IMR-90 (cell line): ENCODE measurements at regions not wholly inside any gene's neighbourhood (a gene's known extent, or its start where the extent isn't known, plus 50 kb on each side); places are given as distances from the start of the nearest gene placed in this dataset.

ENCODE experiments used
- ATAC-seq: fragments of 200-7000 bp; cut with Tn5 transposase; 2 replicates; pipeline ENCODE4 v1.9.1; 2020; ENCODE audit warnings: low read depth, mild to moderate bottlenecking, moderate library complexity
- BruUV-seq: library from RNA; stranded (reverse); fragments of 400-500 nt; replicated peaks from 2 replicates; lab custom pipeline; 2021; lab: Mats Ljungman, UMichigan
- CTCF ChIA-PET: fragments of 300-600 bp; formaldehyde crosslinking; extraction: SDS; loops from one replicate; lab custom pipeline; 2021; ENCODE audit warnings: antibody characterized with exemption; lab: Yijun Ruan, JAX
- POLR2A ChIA-PET: fragments of 300-600 bp; sonication (Branson Sonifier 250); formaldehyde crosslinking; loops from one replicate; lab custom pipeline; 2022; ENCODE audit warnings: antibody characterized with exemption; ENCODE audit not compliant: unreplicated experiment; lab: Charles Lee
- DNase-seq: peaks from one replicate; pipeline ENCODE4 v3.0.0; 2013
- H2AFZ ChIP-seq: replicated peaks from 2 replicates; pipeline ENCODE3; 2013; ENCODE audit warnings: low read length, mild to moderate bottlenecking; ENCODE audit not compliant: poor library complexity
- H2AK5ac ChIP-seq: 2 replicates; pipeline ENCODE4 v1.6.1; 2013; ENCODE audit warnings: low read depth, low read length, inconsistent platforms
- H2AK9ac ChIP-seq: replicated peaks from 2 replicates; pipeline ENCODE3; 2013; ENCODE audit warnings: mild to moderate bottlenecking, low read depth, low read length, moderate library complexity; ENCODE audit not compliant: poor library complexity
- H2BK120ac ChIP-seq: 2 replicates; pipeline ENCODE4 v1.6.1; 2013; ENCODE audit warnings: low read depth, low read length, inconsistent platforms
- H2BK15ac ChIP-seq: 3 replicates; pipeline ENCODE4 v1.6.1; 2013; ENCODE audit warnings: low read depth, low read length, inconsistent platforms
- H2BK20ac ChIP-seq: 2 replicates; pipeline ENCODE4 v1.6.1; 2013; ENCODE audit warnings: low read depth, mild to moderate bottlenecking, inconsistent platforms, low read length, moderate library complexity
- H2BK5ac ChIP-seq: 2 replicates; pipeline ENCODE4 v1.6.1; 2013; ENCODE audit warnings: mild to moderate bottlenecking, low read depth, low read length, inconsistent platforms; ENCODE audit not compliant: poor library complexity, severe bottlenecking
- H3K14ac ChIP-seq: replicated peaks from 2 replicates; pipeline ENCODE4 v1.6.1; 2013; ENCODE audit warnings: low read depth, low read length, inconsistent platforms
- H3K18ac ChIP-seq: 2 replicates; pipeline ENCODE4 v1.6.1; 2013; ENCODE audit warnings: low read depth, low read length, control low read depth
- H3K23ac ChIP-seq: 2 replicates; pipeline ENCODE4 v1.6.1; 2013; ENCODE audit warnings: low read depth, low read length, inconsistent platforms
- H3K27ac ChIP-seq: 2 replicates; pipeline ENCODE4 v1.5.1; 2013; ENCODE audit warnings: mild to moderate bottlenecking, control low read depth, low read length; ENCODE audit not compliant: insufficient read depth
- H3K27me3 ChIP-seq: 2 replicates; pipeline ENCODE4 v1.6.1; 2013; ENCODE audit warnings: low read length; ENCODE audit not compliant: control insufficient read depth, insufficient read depth
- H3K36me3 ChIP-seq: 2 replicates; pipeline ENCODE4 v1.6.1; 2013; ENCODE audit warnings: low read length, mixed read lengths; ENCODE audit not compliant: control insufficient read depth, insufficient read depth
- H3K4ac ChIP-seq: 2 replicates; pipeline ENCODE4 v1.6.1; 2013; ENCODE audit warnings: low read depth, low read length, inconsistent platforms
- H3K4me1 ChIP-seq: 2 replicates; pipeline ENCODE4 v1.6.1; 2013; ENCODE audit warnings: low read length, mixed read lengths; ENCODE audit not compliant: control insufficient read depth, insufficient read depth
- H3K4me2 ChIP-seq: 2 replicates; pipeline ENCODE4 v1.6.1; 2013; ENCODE audit warnings: low read depth, mild to moderate bottlenecking, control low read depth, low read length, moderate library complexity
- H3K4me3 ChIP-seq: 2 replicates; pipeline ENCODE4 v1.5.1; 2013; ENCODE audit warnings: low read depth, mild to moderate bottlenecking, control low read depth, low read length, moderate library complexity; ENCODE audit not compliant: insufficient read depth
- H3K56ac ChIP-seq: 2 replicates; pipeline ENCODE4 v1.6.1; 2013; ENCODE audit warnings: low read length, inconsistent platforms; ENCODE audit not compliant: insufficient read depth; ENCODE audit errors: extremely low read depth
- H3K79me1 ChIP-seq, 2 experiments: 2 replicates each; pipeline ENCODE4 v1.6.1; 2013; ENCODE audit warnings: low read length in 2 of 2, inconsistent platforms in 1 of 2, low read depth in 1 of 2
- H3K9ac ChIP-seq: 2 replicates; pipeline ENCODE4 v1.6.1; 2013; ENCODE audit warnings: low read depth, low read length, control low read depth
- H3K9me1 ChIP-seq: 2 replicates; pipeline ENCODE4 v1.6.1; 2013; ENCODE audit warnings: low read length, inconsistent platforms; ENCODE audit not compliant: insufficient read depth
- H3K9me3 ChIP-seq: 2 replicates; pipeline ENCODE4 v1.6.1; 2013; ENCODE audit warnings: low read length; ENCODE audit not compliant: control insufficient read depth, insufficient read depth
- H4K20me1 ChIP-seq: 2 replicates; pipeline ENCODE4 v1.6.1; 2013; ENCODE audit warnings: low read length, inconsistent platforms; ENCODE audit not compliant: insufficient read depth
- H4K5ac ChIP-seq: 2 replicates; pipeline ENCODE4 v1.6.1; 2013; ENCODE audit warnings: mild to moderate bottlenecking, low read depth, low read length, control low read depth
- H4K8ac ChIP-seq, 2 experiments: 2 replicates each; pipeline ENCODE4 v1.6.1; 2013; ENCODE audit warnings: low read depth in 2 of 2, low read length in 2 of 2, control low read depth in 1 of 2, inconsistent platforms in 1 of 2
- H4K91ac ChIP-seq: 2 replicates; pipeline ENCODE4 v1.6.1; 2013; ENCODE audit warnings: low read depth, low read length, inconsistent platforms; ENCODE audit not compliant: insufficient read depth
- BHLHE40 ChIP-seq: fragments of 150-350 bp; IDR thresholded peaks from 2 replicates; pipeline ENCODE4 v1.6.1; 2016; ENCODE audit warnings: mild to moderate bottlenecking, low read depth, low read length
- CHD1 ChIP-seq: IDR thresholded peaks from 2 replicates; pipeline ENCODE4 v1.6.1; 2012; ENCODE audit warnings: low read depth, low read length, improper control_type of control experiment
- FOS ChIP-seq: fragments of 150-350 bp; IDR thresholded peaks from 2 replicates; pipeline ENCODE4 v1.6.1; 2016; ENCODE audit warnings: low read depth, low read length
- MAFK ChIP-seq: IDR thresholded peaks from 2 replicates; pipeline ENCODE4 v1.6.1; 2012; ENCODE audit warnings: low read depth, low read length, improper control_type of control experiment
- RAD21 ChIP-seq: IDR thresholded peaks from 2 replicates; pipeline ENCODE4 v1.6.1; 2012; ENCODE audit warnings: low read length, improper control_type of control experiment
- RCOR1 ChIP-seq: IDR thresholded peaks from 2 replicates; pipeline ENCODE4 v1.6.1; 2012; ENCODE audit warnings: mild to moderate bottlenecking, low read length, improper control_type of control experiment; ENCODE audit not compliant: insufficient replicate concordance
- WGBS, 2 experiments: methylation state at CpG; one replicate each; pipeline versions ENCODE4 v1.1.5 to v1.1.7; 2013; ENCODE audit warnings: missing lambda C conversion rate in 2 of 2; ENCODE audit not compliant: insufficient read length in 1 of 2; ENCODE audit errors: extremely low coverage in 2 of 2; 5-methylcytosine and 5-hydroxymethylcytosine counted together
- dilution Hi-C: fragments of 300-500 bp; cut with HindIII; formaldehyde crosslinking; loops from one replicate; pipeline ENCODE4 v1.14.3; 2018; ENCODE audit warnings: low sequenced_read_pairs; ENCODE audit not compliant: unreplicated experiment
- in situ Hi-C: fragments of 300-500 bp; cut with MboI; formaldehyde crosslinking; loops from 3 replicates; pipeline ENCODE4 v1.14.3; 2019; ENCODE audit warnings: low sequenced_read_pairs, inconsistent platforms, mixed read lengths
- intact Hi-C: fragments of 100-400 bp; cut with micrococcal nuclease; formaldehyde crosslinking; loops from 2 replicates; pipeline ENCODE4 v1.10.0; 2022
- TF ChIP-seq, protein P1 (sequence below): fragments of 150-350 bp; IDR thresholded peaks from 2 replicates; pipeline ENCODE4 v1.6.1; 2017; ENCODE audit warnings: mild to moderate bottlenecking, antibody characterized with exemption, low read length, low read depth

DNA sequence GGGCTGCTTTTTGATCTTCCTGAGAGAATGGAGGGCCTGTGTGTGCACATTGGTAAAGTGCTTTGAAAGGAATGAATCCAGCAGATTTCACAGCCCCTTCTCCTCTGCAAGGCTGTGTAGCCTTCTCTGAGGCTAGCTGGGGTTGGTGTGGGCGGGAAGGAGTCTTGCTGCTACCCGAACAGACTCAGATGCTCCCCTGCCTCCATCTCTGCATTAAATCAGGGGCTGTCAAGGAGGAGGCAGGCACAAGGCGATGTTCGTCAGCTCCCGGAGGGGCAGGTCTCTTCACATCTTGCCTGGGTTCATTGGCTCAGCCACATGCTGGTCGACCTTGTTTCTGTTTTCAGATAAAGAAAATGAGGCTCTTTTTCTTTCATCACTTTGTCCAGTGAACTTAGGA, 291.5 kb upstream of the SULF2 start:
- no peak overlapping the region for H3K4ac ChIP-seq

More for the DNA sequence above, 291.5 kb upstream of the SULF2 start:
- H2AK5ac ChIP-seq, result no peak overlapping the region
- no peaks in the 10 kb centered on the region for H3K79me1 ChIP-seq
- no peak overlapping the region for H4K5ac ChIP-seq
- in situ Hi-C loops (no loop called here), dilution Hi-C loops (no loop called here), intact Hi-C loops (no loop called here)
- no peak overlapping the region for H4K91ac ChIP-seq
- ChIA-PET POLR2A (no interaction called here), CTCF (no interaction called here)
- no peaks in the 10 kb centered on the region; the same call in 1 of the 2 replicates for H3K27me3 ChIP-seq
- no peak overlapping the region for H3K18ac ChIP-seq
- no peak for DNase-seq
- no peaks in the 10 kb centered on the region for H3K9me1 ChIP-seq
- H3K23ac ChIP-seq, result no peak overlapping the region
- H2BK5ac ChIP-seq, result no peak overlapping the region
- H2AFZ ChIP-seq, result no peak overlapping the region
- H3K4me2 ChIP-seq, result no peak overlapping the region
- H3K36me3 ChIP-seq, result no peaks in the 10 kb centered on the region
- no peak overlapping the region for H3K4me3 ChIP-seq
- no peak overlapping the region for H3K56ac ChIP-seq
- H3K9ac ChIP-seq, result no peak overlapping the region
- ATAC-seq, result no peak
- H4K20me1 ChIP-seq, result no peaks in the 10 kb centered on the region
- no peak overlapping the region for H3K27ac ChIP-seq
- no peak overlapping the region for H3K14ac ChIP-seq
- no TSS peak for BruUV-seq
- H2AK9ac ChIP-seq, result no peak overlapping the region
- H2BK120ac ChIP-seq, result no peak overlapping the region
- no peak overlapping the region for H2BK20ac ChIP-seq
- H2BK15ac ChIP-seq, result no peak overlapping the region
- no peaks in the 10 kb centered on the region for H3K4me1 ChIP-seq
- peaks cover 5% of the 10 kb centered on the region; the same call in 1 of the 2 replicates for H3K9me3 ChIP-seq
- TF ChIP-seq, protein P1, sequence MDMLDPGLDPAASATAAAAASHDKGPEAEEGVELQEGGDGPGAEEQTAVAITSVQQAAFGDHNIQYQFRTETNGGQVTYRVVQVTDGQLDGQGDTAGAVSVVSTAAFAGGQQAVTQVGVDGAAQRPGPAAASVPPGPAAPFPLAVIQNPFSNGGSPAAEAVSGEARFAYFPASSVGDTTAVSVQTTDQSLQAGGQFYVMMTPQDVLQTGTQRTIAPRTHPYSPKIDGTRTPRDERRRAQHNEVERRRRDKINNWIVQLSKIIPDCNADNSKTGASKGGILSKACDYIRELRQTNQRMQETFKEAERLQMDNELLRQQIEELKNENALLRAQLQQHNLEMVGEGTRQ, result no peak
- TF ChIP-seq CHD1 (no peak), RAD21 (no peak), FOS (no peak), MAFK (no peak), BHLHE40 (no peak), RCOR1 (no peak)
- no CpG with 5 or more reads among the region's 6 CpGs for WGBS, 2 experiments
- H4K8ac ChIP-seq, result no peak overlapping the region
